Astrocyte (in vitro differentiated cells and primary cell): ENCODE measurements at regions not wholly inside any gene's neighbourhood (a gene's known extent, or its start where the extent isn't known, plus 50 kb on each side); places are given as distances from the start of the nearest gene placed in this dataset.

Experiments
- CTCF ChIP-seq: IDR thresholded peaks from 2 replicates; pipeline ENCODE4 v1.5.1; 2011; ENCODE audit warnings: low read depth, mild to moderate bottlenecking, inconsistent platforms, low read length, moderate library complexity; ENCODE audit not compliant: insufficient read depth
- EZH2 ChIP-seq: IDR thresholded peaks from 2 replicates; pipeline ENCODE4 v1.6.1; 2012; ENCODE audit warnings: mild to moderate bottlenecking, low read length, inconsistent platforms; ENCODE audit not compliant: insufficient read depth

- TF ChIP-seq CTCF (no peak), EZH2 (no peak)
These were observed 104.4 kb downstream of the SEC23IP start for GRCh38 chr10:119996944-119997343.
